ENCODE measurements at regions not wholly inside any gene's neighbourhood (a gene's known extent, or its start where the extent isn't known, plus 50 kb on each side); places are given as distances from the start of the nearest gene placed in this dataset.
"Not testable (repeated sequence)": the region's sequence is repeated elsewhere in the genome, so short reads cannot be mapped to it uniquely, and the experiment has no call there.

- DNase-seq, result no peak
These were observed 1124.6 kb upstream of the ACO1 start for GRCh38 chr9:31259824-31260223.

- peak in 17 of 56 donors; percentile 0 to 75 (median 30) for DNase-seq
These were observed 1111.8 kb upstream of the ACO1 start for GRCh38 chr9:31272456-31273295.

GRCh38 chr9:31275419-31275818 lies 1109.0 kb upstream of the ACO1 start:
- no peak for DNase-seq

- DNase-seq, result no peak
These were observed 1093.7 kb upstream of the ACO1 start for GRCh38 chr9:31290731-31291130.

- DNase-seq, result no peak
These were observed 1081.6 kb upstream of the ACO1 start for GRCh38 chr9:31302620-31303418.

- DNase-seq, result no peak
These were observed 1079.9 kb upstream of the ACO1 start for GRCh38 chr9:31304576-31304975.

- DNase-seq, result no peak
These were observed 1070.2 kb upstream of the ACO1 start for GRCh38 chr9:31314241-31314640.

- DNase-seq, result no peak
These were observed 1063.9 kb upstream of the ACO1 start for GRCh38 chr9:31320494-31320893.

- no peak for DNase-seq
These were observed 1063.2 kb upstream of the ACO1 start for GRCh38 chr9:31321256-31321655.

- DNase-seq, result no peak
These were observed 1062.8 kb upstream of the ACO1 start for GRCh38 chr9:31321686-31322085.

GRCh38 chr9:31323726-31324444 lies 1060.6 kb upstream of the ACO1 start:
- DNase-seq, result no peak

GRCh38 chr9:31325778-31326177 lies 1058.7 kb upstream of the ACO1 start:
- peak in 2 of 56 donors; percentile 2 to 14 for DNase-seq

- DNase-seq, result not testable (repeated sequence)
These were observed 1057.6 kb upstream of the ACO1 start for GRCh38 chr9:31326883-31327282.

- no peak for DNase-seq
These were observed 1049.5 kb upstream of the ACO1 start for GRCh38 chr9:31334837-31335528.

- DNase-seq, result no peak
These were observed 1048.8 kb upstream of the ACO1 start for GRCh38 chr9:31335529-31336234.

- DNase-seq, result no peak
These were observed 1048.1 kb upstream of the ACO1 start for GRCh38 chr9:31336386-31336785.

- no peak for DNase-seq
These were observed 1047.6 kb upstream of the ACO1 start for GRCh38 chr9:31336841-31337240.

GRCh38 chr9:31347082-31347617 lies 1037.3 kb upstream of the ACO1 start:
- no peak for DNase-seq

GRCh38 chr9:31355159-31355882 lies 1029.1 kb upstream of the ACO1 start:
- DNase-seq, result no peak

- DNase-seq, result no peak
These were observed 1028.5 kb upstream of the ACO1 start for GRCh38 chr9:31355965-31356364.

Data from nucleus accumbens (tissue), 56 donors.